Psoas muscle (tissue), 7 donors: ENCODE measurements at regions not wholly inside any gene's neighbourhood (a gene's known extent, or its start where the extent isn't known, plus 50 kb on each side); places are given as distances from the start of the nearest gene placed in this dataset.

Experiments used
- ATAC-seq, 4 donors: fragments of 200-7000 bp; cut with Tn5 transposase; one replicate each; pipeline ENCODE4 v1.9.1; 2020; ENCODE audit warnings: moderate library complexity in 3 of 4, mild to moderate bottlenecking in 2 of 4
- DNase-seq, 2 donors: peaks; one replicate each; pipeline ENCODE4 v3.0.0-alpha.2; 2020
- H3K27ac ChIP-seq: fragments of 200-600 bp; one replicate; pipeline ENCODE4 v1.8.0; 2022
- H3K27me3 ChIP-seq, 3 donors: fragments of 200-600 bp in 1 of 3; one replicate each; pipeline versions ENCODE4 v1.6.1 to v1.8.0; 2013 to 2022; ENCODE audit warnings: low read length in 2 of 3, mild to moderate bottlenecking in 2 of 3, moderate library complexity in 1 of 3; ENCODE audit not compliant: insufficient read depth in 3 of 3
- H3K36me3 ChIP-seq, 2 donors: fragments of 200-600 bp in 1 of 2; one replicate each; pipeline versions ENCODE4 v1.6.1 to v1.8.0; 2013 to 2022; ENCODE audit warnings: low read depth in 1 of 2, mild to moderate bottlenecking in 1 of 2, moderate library complexity in 1 of 2; ENCODE audit not compliant: insufficient read depth in 1 of 2
- H3K4me1 ChIP-seq: fragments of 200-600 bp; one replicate; pipeline ENCODE4 v1.8.0; 2022
- H3K4me3 ChIP-seq: fragments of 200-600 bp; one replicate; pipeline ENCODE4 v1.8.0; 2022; ENCODE audit warnings: mild to moderate bottlenecking
- H3K9me3 ChIP-seq: fragments of 200-600 bp; one replicate; pipeline ENCODE4 v1.8.0; 2022
- CTCF ChIP-seq: fragments of 200-600 bp; IDR thresholded peaks from one replicate; pipeline ENCODE4 v1.8.0; 2022; ENCODE audit warnings: antibody characterized with exemption
- WGBS, 3 donors: extraction: QIAGEN DNeasy Blood & Tissue Kit; methylation state at CpG; one replicate each; pipeline versions ENCODE4 v1.1.6 to v1.1.7; 2013; 5-methylcytosine and 5-hydroxymethylcytosine counted together
- intact Hi-C, 2 donors: fragments of 100-400 bp; cut with DNase I; formaldehyde crosslinking; loops; one replicate each; pipeline versions ENCODE4 v1.11.0 to v1.14.2; 2022
- donor health status: healthy with polysubstance abuse.
- donor health status: DM: no; HTN: no; CAD: no; lungs with moderate emphysema.
- donor health status: Bipolar disorder and iron deficiency.
- donor health status: healthy.
- donor health status: DM: yes; HTN: yes; CAD: no.
- donor health status: DM: no; HTN: no; CAD: no.
- donor health status: DM: yes; HTN: yes; CAD: no.

- no peak overlapping the region for H3K27ac ChIP-seq
- TF ChIP-seq CTCF = no peak
- H3K27me3 ChIP-seq = no peaks in the 10 kb centered on the region
- DNase-seq (no peak), ATAC-seq (no peak)
- H3K9me3 ChIP-seq = no peaks in the 10 kb centered on the region
- 59 to 71% (median 65%) methylated on average over 3 of the region's 3 CpGs for WGBS, 3 donors
- intact Hi-C loops = no loop called here
- H3K4me3 ChIP-seq = no peak overlapping the region
- no peaks in the 10 kb centered on the region for H3K36me3 ChIP-seq
- H3K4me1 ChIP-seq = no peaks in the 10 kb centered on the region
Observed at GRCh38 chrX:136975684-136976470, 57.9 kb downstream of the GPR101 start.

- no peak overlapping the region for H3K27ac ChIP-seq
- no peak for ATAC-seq
- WGBS, 3 donors = 88 to 99% (median 95%) methylated on average over 4 of the region's 4 CpGs
- no peak overlapping the region for H3K4me3 ChIP-seq
- H3K27me3 ChIP-seq = no peaks in the 10 kb centered on the region
- intact Hi-C loops = no loop called here
- H3K36me3 ChIP-seq = no peaks in the 10 kb centered on the region
- no peaks in the 10 kb centered on the region for H3K4me1 ChIP-seq
- no peaks in the 10 kb centered on the region for H3K9me3 ChIP-seq
- TF ChIP-seq CTCF = no peak
- DNase-seq = no peak
Observed at GRCh38 chrX:136967966-136968365, 65.8 kb downstream of the GPR101 start.

- no peak for ATAC-seq
- H3K9me3 ChIP-seq = no peaks in the 10 kb centered on the region
Observed at GRCh38 chrX:136963973-136964372, 69.8 kb downstream of the GPR101 start.

GRCh38 chrX:136961594-136962135 lies 72.1 kb downstream of the GPR101 start:
- no peaks in the 10 kb centered on the region for H3K36me3 ChIP-seq
- DNase-seq (no peak), ATAC-seq (no peak)
- no peaks in the 10 kb centered on the region for H3K4me1 ChIP-seq
- H3K9me3 ChIP-seq = no peaks in the 10 kb centered on the region
- H3K27ac ChIP-seq = no peak overlapping the region
- no peak overlapping the region for H3K4me3 ChIP-seq
- no peak for TF ChIP-seq CTCF
- intact Hi-C loops = no loop called here
- 62 to 86% (median 83%) methylated on average over 4 of the region's 4 CpGs for WGBS, 3 donors
- H3K27me3 ChIP-seq = no peaks in the 10 kb centered on the region

More at GRCh38 chrX:136963973-136964372, 69.8 kb downstream of the GPR101 start:
- no peaks in the 10 kb centered on the region for H3K4me1 ChIP-seq
- intact Hi-C loops = no loop called here
- no peaks in the 10 kb centered on the region for H3K36me3 ChIP-seq
- no peak overlapping the region for H3K27ac ChIP-seq
- WGBS, 3 donors = 74 to 89% (median 82%) methylated on average over 4 of the region's 4 CpGs
- DNase-seq = no peak
- no peak overlapping the region for H3K4me3 ChIP-seq
- no peak for TF ChIP-seq CTCF
- no peaks in the 10 kb centered on the region for H3K27me3 ChIP-seq
